ENCODE measurements at regions not wholly inside any gene's neighbourhood (a gene's known extent, or its start where the extent isn't known, plus 50 kb on each side); places are given as distances from the start of the nearest gene placed in this dataset.

- FAIRE-seq: peak; percentile 75
These were observed 623.4 kb upstream of the PIK3C3 start for GRCh38 chr18:41331661-41332060.

GRCh38 chr18:41326311-41326710 is 628.7 kb upstream of the PIK3C3 start:
- no peak for FAIRE-seq

- FAIRE-seq: no peak
These were observed 630.1 kb upstream of the PIK3C3 start for GRCh38 chr18:41324934-41325333.

- no peak for FAIRE-seq
These were observed 630.8 kb upstream of the PIK3C3 start for GRCh38 chr18:41324020-41324791.

- FAIRE-seq: no peak
These were observed 632.0 kb upstream of the PIK3C3 start for GRCh38 chr18:41323044-41323443.

GRCh38 chr18:41320100-41320499 is 634.9 kb upstream of the PIK3C3 start:
- no peak for FAIRE-seq

GRCh38 chr18:41315134-41315533 is 639.9 kb upstream of the PIK3C3 start:
- FAIRE-seq: no peak

- no peak for FAIRE-seq
These were observed 643.2 kb upstream of the PIK3C3 start for GRCh38 chr18:41311571-41312547.

- FAIRE-seq: no peak
These were observed 657.3 kb upstream of the PIK3C3 start for GRCh38 chr18:41297740-41298139.

GRCh38 chr18:41269294-41269693 is 685.7 kb upstream of the PIK3C3 start:
- no peak for FAIRE-seq

GRCh38 chr18:41268271-41268670 is 686.8 kb upstream of the PIK3C3 start:
- no peak for FAIRE-seq

- no peak for FAIRE-seq
These were observed 688.4 kb upstream of the PIK3C3 start for GRCh38 chr18:41266616-41267015.

- no peak for FAIRE-seq
These were observed 688.8 kb upstream of the PIK3C3 start for GRCh38 chr18:41266204-41266603.

- FAIRE-seq: no peak
These were observed 690.0 kb upstream of the PIK3C3 start for GRCh38 chr18:41265047-41265446.

- no peak for FAIRE-seq
These were observed 691.1 kb upstream of the PIK3C3 start for GRCh38 chr18:41263956-41264355.

- no peak for FAIRE-seq
These were observed 692.3 kb upstream of the PIK3C3 start for GRCh38 chr18:41262688-41263087.

- no peak for FAIRE-seq
These were observed 710.4 kb upstream of the PIK3C3 start for GRCh38 chr18:41244591-41245037.

GRCh38 chr18:41237317-41237716 is 717.7 kb upstream of the PIK3C3 start:
- FAIRE-seq: no peak

GRCh38 chr18:41231681-41232080 is 723.4 kb upstream of the PIK3C3 start:
- no peak for FAIRE-seq

GRCh38 chr18:41227993-41228392 is 727.0 kb upstream of the PIK3C3 start:
- FAIRE-seq: no peak

- FAIRE-seq: no peak
These were observed 728.1 kb upstream of the PIK3C3 start for GRCh38 chr18:41226911-41227310.

- no peak for FAIRE-seq
These were observed 728.8 kb upstream of the PIK3C3 start for GRCh38 chr18:41226186-41226585.

GRCh38 chr18:41216341-41217003 is 738.6 kb upstream of the PIK3C3 start:
- no peak for FAIRE-seq

Data from TTC549 (cell line).